G401 (cell line): ENCODE measurements at regions not wholly inside any gene's neighbourhood (a gene's known extent, or its start where the extent isn't known, plus 50 kb on each side); places are given as distances from the start of the nearest gene placed in this dataset.
"Not testable (repeated sequence)": the region's sequence is repeated elsewhere in the genome, so short reads cannot be mapped to it uniquely, and the experiment has no call there.

Experiments used
- DNase-seq: peaks from one replicate; pipeline ENCODE4 v3.0.0-alpha.2; 2015; ENCODE audit warnings: low spot score
- in situ Hi-C: cut with HindIII; loops from 2 replicates; pipeline ENCODE4 v1.10.0; 2016; ENCODE audit warnings: low sequenced_read_pairs, mixed read lengths

DNA sequence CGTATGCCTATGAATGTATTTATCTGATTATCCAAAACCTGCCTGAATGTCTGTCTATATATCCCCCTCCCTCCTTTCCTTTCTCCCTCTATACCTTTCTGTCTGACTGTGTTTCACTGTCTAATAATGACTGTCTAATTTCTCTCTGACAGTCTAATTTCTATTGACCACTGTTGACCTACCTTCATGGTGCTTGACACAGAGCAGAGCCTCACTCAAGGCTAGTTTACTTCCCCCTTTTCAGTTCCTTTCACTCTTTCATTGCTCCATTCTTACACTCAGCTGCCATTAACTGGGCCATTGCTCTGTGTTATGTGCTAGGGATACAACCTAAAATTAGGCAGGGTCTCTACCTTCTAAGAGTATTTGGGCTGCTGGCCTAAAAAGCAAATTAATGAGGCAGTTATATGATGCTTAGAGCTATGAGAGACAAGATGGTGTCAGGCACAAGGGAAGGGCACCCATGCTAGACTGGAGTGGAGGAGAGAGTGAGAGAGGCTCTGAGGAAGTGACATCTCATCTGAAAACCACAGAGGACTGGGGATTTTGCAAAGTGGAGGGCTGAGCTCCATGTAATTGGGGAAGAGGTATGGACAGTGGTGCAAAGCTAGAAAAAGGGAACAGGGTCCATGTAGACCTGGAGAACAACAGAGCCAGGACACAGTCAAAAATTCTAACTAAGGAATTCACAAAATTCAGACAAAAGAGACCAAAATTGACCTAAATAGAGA, 348.6 kb upstream of the CHRNA7 start:
- in situ Hi-C loops, DNase-seq: not testable (repeated sequence)

DNA sequence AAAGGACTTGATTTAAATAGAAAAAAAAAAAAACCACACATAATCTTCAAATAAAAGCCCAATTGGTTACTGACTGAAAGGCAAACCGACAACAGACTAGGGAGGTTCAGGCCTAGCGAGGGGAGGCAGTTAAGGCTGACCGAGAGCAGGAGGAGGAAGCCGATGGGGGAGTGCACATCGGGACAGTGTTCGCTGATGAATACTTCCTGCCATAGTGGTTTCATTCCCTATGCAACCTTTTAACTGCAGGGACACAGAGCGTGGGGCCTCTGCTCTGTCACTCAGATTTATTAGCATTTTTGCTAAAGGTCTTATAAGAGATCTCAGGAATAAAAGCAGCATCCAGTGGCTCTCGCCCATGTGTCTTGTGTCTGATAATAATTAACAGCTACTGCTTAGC, 343.2 kb upstream of the CHRNA7 start:
- DNase-seq, in situ Hi-C loops: not testable (repeated sequence)

DNA sequence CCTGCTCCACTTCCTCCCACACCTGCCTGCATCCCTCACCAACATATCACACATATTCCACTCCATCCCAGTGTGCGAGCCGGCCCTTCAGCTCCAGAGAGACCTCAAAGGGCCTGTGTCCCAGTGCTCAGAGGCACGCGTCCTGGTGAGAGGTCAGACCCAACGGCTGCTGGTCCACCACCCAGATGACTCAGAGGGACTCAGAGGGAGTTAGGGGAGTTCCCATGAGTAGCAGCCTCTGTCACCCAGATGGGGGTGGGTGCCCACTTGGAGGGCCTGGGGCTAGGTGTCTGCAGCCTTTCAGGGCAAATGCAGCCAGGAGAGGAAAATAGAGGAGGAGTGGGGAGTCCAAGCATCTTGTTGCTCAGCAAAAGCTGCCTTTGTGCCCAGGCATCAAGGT, 333.8 kb upstream of the CHRNA7 start:
- in situ Hi-C loops, DNase-seq: not testable (repeated sequence)

DNA sequence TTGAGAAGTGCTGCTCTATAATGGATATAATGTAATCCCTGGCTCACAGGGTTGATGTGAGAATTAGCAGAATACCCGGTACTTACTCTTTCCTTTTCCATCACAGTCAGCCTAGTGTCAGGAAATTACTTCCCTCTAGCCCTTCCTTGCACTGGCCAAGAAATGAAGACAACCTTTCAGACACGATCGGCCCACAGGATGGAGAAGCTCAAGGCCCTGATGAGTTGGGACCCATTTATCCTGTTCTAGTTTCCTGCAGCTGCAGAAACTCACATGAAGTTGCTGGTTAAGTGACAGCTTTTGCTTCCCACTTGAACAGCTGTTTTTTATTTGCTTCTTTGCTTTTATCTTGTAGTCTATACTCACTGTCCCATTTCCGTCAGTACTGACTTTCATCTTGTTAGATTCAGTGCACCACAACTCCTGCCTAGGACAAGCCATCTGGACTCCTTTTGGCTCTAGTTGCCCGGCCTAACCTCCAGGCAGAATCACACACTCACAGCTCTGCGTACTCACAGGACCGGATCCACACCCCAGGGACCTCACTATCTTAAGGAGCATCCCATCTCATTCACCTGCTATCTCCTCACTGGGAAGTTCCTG, 325.1 kb upstream of the CHRNA7 start:
- DNase-seq, in situ Hi-C loops: not testable (repeated sequence)

DNA sequence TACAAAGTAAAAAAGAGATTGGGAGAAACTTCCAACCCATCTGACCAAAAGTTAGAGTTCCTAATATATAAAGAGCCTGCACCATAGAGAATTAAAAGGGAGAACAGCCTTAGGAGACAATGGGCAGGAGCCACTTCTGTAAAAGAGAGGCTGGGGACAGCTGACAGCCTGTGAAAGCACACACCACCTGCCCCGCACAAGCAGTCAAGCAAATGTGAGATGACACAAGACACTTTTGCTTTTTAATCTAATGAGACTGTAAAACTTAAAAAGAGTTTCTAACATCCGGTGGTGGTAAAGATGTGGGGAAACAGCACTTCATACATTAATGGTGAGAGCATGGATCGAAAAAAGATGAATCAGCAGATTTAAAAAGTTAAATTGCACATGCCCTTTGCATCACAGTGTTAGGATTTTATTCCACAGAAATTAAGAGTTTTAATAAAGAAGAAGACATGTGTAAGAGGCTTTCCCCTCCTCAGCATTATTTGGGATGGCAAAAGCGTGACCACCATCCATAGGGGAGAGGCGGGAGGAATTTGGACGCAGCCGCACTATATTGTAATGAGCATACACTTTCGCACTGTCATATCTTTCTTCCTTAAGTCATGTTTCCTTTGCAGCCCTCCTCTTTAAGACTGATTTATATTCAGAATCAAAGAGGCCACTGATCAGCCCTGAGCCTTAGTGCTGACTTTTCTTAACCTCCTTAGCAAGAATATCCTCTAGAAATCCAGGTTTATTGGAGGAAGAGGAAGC, 322.2 kb upstream of the CHRNA7 start:
- in situ Hi-C loops, DNase-seq: not testable (repeated sequence)

DNA sequence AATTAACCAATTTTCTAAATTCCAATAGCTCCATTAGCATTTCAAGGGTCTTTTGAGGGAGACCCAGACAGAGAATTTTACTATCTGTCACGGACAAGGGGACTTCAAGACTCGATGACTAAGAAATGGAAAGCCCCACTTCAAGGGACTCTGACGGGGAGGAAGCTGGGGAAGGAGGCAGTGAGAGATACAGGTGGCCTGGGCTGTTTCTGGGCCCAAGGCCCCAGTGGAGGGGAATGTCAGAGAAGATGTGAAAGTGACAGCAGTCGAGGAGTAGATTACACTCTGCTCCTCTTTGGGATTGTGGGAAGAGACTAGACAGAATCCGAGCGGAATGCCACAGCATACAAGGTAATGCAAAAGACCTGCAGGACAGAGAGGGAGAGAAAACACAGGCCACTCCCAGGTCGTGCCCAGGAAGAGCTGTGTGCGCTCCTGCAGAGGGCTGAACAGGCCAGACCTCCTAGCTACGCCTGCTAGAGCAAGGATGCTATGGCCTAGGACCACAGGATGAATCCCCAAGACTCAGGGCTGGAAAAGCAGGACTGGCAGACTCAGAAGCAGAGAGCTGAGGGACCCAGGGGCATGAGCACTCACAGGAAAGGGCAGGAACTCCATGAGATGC, 321.5 kb upstream of the CHRNA7 start:
- in situ Hi-C loops, DNase-seq: not testable (repeated sequence)

DNA sequence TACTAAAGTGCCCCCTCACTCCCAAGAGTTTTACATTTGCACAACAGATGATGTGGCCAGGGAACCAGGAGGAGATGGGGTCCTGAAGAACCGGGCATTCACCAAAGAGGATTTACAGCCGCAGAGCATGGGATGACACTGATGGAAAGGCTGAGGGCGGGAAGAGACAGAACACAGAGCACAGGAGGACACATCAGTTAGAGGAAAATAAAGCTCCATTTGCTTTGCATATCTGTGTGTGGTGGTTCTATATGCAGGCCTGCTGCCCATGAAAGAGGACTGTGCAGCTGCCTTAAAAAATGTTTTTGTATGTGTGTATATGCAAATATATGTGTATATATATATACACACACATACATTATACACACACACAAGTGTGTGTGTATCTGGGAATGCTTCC, 320.8 kb upstream of the CHRNA7 start:
- DNase-seq, in situ Hi-C loops: not testable (repeated sequence)

DNA sequence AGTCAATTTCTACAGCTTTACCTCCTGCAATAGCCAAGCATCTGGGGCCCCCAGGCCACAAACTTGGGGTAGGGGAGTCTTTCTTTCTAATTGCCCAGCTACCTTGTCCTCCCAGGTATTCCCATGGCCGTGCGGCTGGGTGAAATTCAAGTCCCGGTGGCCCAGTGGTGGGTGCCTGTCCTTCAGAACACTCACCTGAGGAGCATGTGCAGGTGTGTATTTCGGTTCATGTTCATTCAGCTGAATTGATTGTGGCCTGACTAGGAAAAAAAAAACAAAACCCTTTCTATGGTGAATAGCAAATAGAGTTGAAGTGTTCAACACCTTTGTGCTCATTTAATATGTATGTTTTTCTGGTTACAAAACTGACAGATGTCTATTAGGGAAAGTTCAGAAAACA, 319.5 kb upstream of the CHRNA7 start:
- DNase-seq, in situ Hi-C loops: not testable (repeated sequence)

DNA sequence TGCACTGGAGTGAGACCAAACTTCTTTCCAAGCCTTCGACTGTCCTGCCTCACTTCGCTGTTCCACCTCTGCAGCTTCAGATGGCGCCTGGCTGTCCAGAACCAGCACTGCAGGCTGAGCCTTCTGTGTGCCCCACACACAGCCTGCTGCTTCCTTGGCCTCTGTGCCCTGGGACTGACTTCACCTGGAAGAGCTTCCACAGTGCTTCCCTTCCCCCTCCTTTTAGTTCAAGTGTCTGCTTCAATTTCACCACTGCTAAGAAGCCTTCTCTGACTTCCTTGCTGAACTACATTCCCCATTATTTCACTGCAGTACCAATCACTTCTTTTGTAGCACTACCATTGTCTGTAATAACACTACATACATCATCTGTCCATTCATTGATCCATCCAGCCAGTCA, 315.1 kb upstream of the CHRNA7 start:
- in situ Hi-C loops: not testable (repeated sequence)
- peak; percentile 59 for DNase-seq

DNA sequence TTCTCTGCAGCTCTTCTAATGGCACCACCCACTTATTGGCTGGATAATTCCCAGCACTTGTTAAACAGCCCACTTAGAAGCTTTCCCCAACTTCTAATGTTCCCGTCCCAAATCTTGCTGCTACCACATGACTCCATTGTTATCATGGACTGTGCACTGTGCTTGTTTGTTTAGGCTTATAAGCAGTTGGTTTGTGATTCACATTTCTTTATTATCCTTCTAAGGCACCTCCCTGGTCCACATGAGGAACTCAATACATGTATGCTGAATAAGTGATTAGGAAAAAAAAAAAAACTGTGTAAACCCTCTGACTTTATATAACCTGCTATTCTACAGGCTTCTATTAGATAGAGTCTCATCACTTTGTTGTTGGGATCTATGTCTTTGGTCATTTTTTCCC, 311.7 kb upstream of the CHRNA7 start:
- DNase-seq, in situ Hi-C loops: not testable (repeated sequence)

DNA sequence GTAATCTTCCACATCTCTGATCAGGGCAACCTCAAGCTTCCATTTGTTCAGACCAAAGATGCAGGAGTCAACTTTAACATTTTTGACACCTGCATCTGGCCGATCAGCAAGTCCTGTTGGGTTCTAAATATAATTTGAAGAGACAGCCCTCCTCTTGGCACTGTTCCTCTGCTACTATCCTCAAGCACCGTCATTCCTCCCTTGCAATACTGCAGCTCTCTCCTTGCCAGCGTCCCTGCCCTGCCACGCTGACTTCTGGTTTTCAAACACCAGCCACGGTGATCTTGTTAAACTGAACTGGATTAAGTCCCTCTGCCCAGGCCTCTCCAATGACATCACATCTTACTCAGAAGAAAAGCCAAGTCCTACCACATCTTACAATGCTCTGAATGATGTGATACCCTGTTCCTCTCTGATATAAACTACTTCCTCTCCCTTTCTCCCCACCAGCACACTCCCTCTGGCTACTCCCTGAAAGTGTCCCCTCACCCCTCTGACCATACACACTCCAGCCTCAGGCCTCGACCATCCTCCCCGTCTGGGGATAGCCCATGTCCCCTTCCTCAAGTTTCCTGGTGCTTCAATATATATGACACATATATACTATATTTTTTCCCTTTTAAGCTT, 310.8 kb upstream of the CHRNA7 start:
- in situ Hi-C loops: not testable (repeated sequence)
- peak; percentile 49 for DNase-seq

DNA sequence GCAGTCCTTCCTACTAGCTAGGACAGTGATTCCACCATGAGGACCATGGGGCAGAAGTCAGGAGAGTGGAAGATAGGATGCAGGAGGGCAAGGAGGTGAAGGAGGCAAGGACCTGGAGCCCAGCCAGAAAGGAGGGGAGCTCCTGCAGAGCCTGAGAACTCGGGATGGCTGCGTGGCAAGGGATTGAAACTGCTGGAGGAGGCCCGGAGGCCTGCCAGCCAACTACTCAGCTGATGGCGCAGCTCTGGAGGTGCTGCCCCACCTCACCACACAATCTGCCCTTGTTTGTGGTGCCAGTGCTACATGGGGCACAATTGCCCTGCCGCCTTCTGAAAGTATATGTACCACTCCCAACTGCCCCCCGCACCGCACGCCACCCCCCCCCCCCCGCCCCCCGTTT, 307.3 kb upstream of the CHRNA7 start:
- DNase-seq, in situ Hi-C loops: not testable (repeated sequence)

DNA sequence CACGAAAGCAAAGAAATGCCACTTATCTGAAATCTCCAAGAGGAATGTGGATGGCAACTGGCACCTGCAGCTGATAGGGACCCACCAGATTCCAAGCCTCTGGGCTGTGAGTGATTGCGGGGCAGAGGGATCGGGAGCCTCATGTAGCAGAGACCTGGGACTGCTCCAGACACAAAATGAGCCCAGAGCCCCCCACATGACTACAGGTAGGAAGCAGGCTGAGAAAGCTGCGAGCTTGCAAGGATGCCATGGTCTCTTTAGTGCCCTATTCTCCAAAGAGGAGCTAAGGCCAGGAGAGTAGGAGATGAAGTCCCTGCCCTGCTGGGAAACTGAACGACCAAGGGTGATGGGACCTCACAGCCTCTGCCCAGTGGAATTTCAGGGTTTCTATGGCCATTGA, 305.4 kb upstream of the CHRNA7 start:
- in situ Hi-C loops, DNase-seq: not testable (repeated sequence)

DNA sequence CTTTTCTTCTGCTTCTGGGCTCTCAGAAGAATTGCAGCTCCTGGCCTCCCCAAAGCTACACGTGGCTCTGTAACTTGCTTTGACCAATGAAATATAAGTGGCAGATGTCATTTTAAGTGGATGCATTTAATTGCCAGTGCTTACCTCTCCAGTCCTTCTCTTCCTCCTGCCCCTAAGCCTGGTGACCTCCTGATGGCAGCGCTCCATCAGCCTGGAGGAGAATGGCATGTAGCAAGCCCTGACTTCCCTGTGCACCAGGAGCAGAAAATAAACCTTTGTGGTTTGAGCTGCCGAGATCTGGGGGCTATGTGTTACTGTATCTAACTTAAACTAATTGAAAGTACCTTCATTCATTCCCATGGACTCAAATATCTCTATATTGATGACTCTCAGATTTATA, 304.7 kb upstream of the CHRNA7 start:
- DNase-seq, in situ Hi-C loops: not testable (repeated sequence)

DNA sequence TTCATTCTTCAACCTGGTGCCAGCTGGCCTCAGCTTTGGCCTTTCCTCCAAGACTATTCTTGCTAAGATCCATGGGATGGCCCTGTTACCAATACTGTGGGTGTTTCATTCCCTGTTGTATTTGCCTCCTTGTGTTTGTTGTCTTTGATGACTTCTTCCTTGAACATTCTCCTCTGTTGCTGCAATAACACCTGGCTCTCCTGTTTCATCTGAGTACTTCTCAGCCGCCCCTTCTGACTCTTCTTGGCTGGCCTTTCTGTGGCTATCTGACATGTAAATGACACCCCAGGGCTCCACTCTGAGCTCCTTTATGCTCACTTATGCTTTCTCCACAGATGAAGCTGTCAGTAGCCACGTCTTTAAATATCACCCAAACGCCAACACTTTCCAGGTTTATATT, 302.7 kb upstream of the CHRNA7 start:
- no peak for DNase-seq
- in situ Hi-C loops: no loop called here

DNA sequence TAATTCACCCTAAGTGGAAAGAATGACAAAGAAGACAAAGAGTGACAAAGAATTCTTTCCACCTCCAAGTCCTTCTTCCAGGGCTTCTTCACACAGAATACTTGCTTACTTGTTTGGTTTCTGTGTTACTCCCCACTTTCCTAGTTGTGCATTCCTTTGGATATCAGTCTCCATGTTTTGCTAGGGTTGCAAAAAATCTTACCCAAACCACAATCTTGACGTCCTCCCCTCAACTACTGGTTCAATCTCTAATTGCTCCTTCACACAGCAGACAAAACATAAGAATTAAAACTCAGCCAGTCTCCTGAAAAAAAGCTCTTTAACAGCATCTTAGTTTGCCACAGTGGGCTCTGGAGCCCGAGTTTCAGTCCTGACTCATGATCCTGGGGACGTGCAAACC, 297.6 kb upstream of the CHRNA7 start:
- in situ Hi-C loops: no loop called here
- DNase-seq: no peak

DNA sequence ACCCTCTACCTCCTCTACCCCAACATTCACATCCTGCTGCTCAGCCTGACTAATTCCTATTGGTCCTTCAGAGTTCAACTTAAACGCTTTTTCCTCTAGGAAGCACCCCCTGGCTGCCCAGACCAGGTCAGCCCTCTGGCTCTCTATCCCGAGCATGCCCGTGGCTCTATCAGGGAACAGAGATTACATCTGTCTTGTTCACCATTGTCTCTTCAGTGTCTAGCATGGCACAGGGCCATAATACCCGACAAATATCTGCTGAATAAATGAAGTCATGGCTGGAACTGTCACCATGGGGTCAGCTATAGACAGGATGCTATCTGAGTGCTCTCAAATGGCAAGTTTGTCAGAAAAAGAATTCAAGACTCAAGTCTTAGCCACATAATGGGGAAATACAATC, 296.9 kb upstream of the CHRNA7 start:
- DNase-seq: no peak
- in situ Hi-C loops: no loop called here

DNA sequence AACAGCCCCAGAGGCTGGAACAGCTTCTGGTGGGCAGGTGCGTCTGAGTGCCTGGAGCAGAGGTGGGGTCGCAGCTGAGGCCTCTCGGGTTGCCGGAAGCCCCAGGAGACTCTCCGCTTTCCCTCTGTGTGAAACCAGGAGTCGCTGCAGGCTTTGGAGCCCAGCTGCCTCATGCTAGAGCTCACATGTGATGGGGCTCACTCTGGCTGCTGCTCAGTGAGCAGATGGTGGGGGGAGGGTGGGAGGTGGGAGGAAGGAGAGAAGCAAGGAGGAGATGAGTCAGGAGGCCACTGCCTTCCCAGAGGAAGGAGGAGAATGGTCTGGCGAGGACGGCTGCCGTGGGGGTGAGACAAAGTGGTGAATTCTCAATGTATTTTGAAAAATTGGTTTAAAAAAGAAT, 290.1 kb upstream of the CHRNA7 start:
- DNase-seq: peak; percentile 89
- in situ Hi-C loops: no loop called here

DNA sequence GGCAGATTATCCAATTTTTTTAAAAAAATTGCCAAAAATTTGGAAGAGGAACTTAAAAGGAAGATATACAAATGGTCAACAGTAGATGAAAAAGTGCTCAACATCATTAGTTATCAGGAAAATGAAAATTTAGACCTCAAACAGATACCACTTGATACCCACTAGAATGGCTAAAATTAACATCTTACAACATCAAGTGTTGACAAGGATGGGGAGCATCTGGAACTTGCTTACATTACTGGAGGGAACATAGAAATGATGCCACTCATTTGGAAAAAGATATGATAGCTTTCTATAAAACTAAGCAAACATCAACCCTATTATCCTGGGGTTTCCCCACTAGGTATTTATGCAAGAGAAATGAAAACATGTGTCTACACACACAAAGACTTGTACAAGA, 284.5 kb upstream of the CHRNA7 start:
- no peak for DNase-seq
- in situ Hi-C loops: no loop called here
